Urothelium cell line (cell line): ENCODE measurements at regions not wholly inside any gene's neighbourhood (a gene's known extent, or its start where the extent isn't known, plus 50 kb on each side); places are given as distances from the start of the nearest gene placed in this dataset.

Experiments
- DNase-seq: peaks from one replicate; pipeline ENCODE4 v3.0.0; 2011; ENCODE audit warnings: low spot score, mixed read lengths
- FAIRE-seq: peaks from 2 replicates; lab custom pipeline; 2011; peaks lifted over from hg19 to GRCh38; lab: Jason Lieb, UNC

GRCh38 chr3:137382005-137382594 is 382.0 kb upstream of the SOX14 start:
- no peak for DNase-seq
- FAIRE-seq, result no peak

GRCh38 chr3:137385922-137386321 is 378.2 kb upstream of the SOX14 start:
- no peak for DNase-seq
- FAIRE-seq, result no peak

- FAIRE-seq (no peak), DNase-seq (no peak)
These were observed 354.5 kb upstream of the SOX14 start for GRCh38 chr3:137409584-137409983.

- DNase-seq (no peak), FAIRE-seq (no peak)
These were observed 354.1 kb upstream of the SOX14 start for GRCh38 chr3:137410028-137410427.

GRCh38 chr3:137420198-137420995 is 343.7 kb upstream of the SOX14 start:
- no peak for DNase-seq
- FAIRE-seq, result no peak

GRCh38 chr3:137438561-137438960 is 325.6 kb upstream of the SOX14 start:
- no peak for FAIRE-seq
- DNase-seq, result no peak

GRCh38 chr3:137460944-137461343 is 303.2 kb upstream of the SOX14 start:
- FAIRE-seq (no peak), DNase-seq (no peak)

- FAIRE-seq (no peak), DNase-seq (no peak)
These were observed 301.0 kb upstream of the SOX14 start for GRCh38 chr3:137463131-137463530.

- FAIRE-seq, result no peak
- no peak for DNase-seq
These were observed 299.8 kb upstream of the SOX14 start for GRCh38 chr3:137464341-137464740.

- DNase-seq (no peak), FAIRE-seq (no peak)
These were observed 295.7 kb upstream of the SOX14 start for GRCh38 chr3:137468446-137468845.

- FAIRE-seq (no peak), DNase-seq (no peak)
These were observed 294.9 kb upstream of the SOX14 start for GRCh38 chr3:137469263-137469662.

- FAIRE-seq (no peak), DNase-seq (no peak)
These were observed 293.0 kb upstream of the SOX14 start for GRCh38 chr3:137471130-137471529.

GRCh38 chr3:137471558-137472204 is 292.4 kb upstream of the SOX14 start:
- FAIRE-seq (no peak), DNase-seq (no peak)

GRCh38 chr3:137477614-137478013 is 286.5 kb upstream of the SOX14 start:
- DNase-seq (no peak), FAIRE-seq (no peak)

- FAIRE-seq (no peak), DNase-seq (peak; percentile 11)
These were observed 254.6 kb upstream of the SOX14 start for GRCh38 chr3:137509354-137510045.

- no peak for FAIRE-seq
- no peak for DNase-seq
These were observed 252.5 kb upstream of the SOX14 start for GRCh38 chr3:137511655-137512054.

GRCh38 chr3:137514853-137515252 is 249.3 kb upstream of the SOX14 start:
- FAIRE-seq (no peak), DNase-seq (no peak)

GRCh38 chr3:137519602-137520001 is 244.5 kb upstream of the SOX14 start:
- FAIRE-seq, result no peak
- DNase-seq, result no peak

GRCh38 chr3:137524751-137525150 is 239.4 kb upstream of the SOX14 start:
- FAIRE-seq, result no peak
- no peak for DNase-seq

- FAIRE-seq, result no peak
- DNase-seq, result no peak
These were observed 238.6 kb upstream of the SOX14 start for GRCh38 chr3:137525471-137525870.

- no peak for DNase-seq
- no peak for FAIRE-seq
These were observed 222.1 kb upstream of the SOX14 start for GRCh38 chr3:137542049-137542448.
